ENCODE measurements at regions not wholly inside any gene's neighbourhood (a gene's known extent, or its start where the extent isn't known, plus 50 kb on each side); places are given as distances from the start of the nearest gene placed in this dataset.

DNA sequence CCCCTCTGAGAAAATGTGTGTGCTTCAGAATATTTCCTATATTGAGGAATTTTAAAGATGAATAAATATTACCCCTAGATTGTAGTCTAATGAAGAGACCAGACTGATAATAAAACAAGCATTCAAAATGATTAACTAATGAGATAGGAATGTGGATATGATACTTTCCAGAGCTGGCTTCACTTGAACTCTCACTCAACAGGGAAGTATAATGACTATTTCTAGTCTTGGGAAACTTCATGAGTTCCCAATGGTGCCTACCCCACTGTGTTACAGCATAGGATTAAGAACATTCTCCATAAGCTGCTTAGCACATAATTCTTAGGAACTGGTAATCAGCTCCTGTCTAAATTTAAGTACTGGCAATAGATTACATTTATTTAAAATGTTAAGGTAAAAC, 261.5 kb upstream of the ZNF385D start:
- no peak for TF ChIP-seq MEIS1 (CRISPR knock-in tag; IDR thresholded peaks at IDR 0.05; ENCODE audit: borderline replicate concordance)
- TF ChIP-seq, protein P1, sequence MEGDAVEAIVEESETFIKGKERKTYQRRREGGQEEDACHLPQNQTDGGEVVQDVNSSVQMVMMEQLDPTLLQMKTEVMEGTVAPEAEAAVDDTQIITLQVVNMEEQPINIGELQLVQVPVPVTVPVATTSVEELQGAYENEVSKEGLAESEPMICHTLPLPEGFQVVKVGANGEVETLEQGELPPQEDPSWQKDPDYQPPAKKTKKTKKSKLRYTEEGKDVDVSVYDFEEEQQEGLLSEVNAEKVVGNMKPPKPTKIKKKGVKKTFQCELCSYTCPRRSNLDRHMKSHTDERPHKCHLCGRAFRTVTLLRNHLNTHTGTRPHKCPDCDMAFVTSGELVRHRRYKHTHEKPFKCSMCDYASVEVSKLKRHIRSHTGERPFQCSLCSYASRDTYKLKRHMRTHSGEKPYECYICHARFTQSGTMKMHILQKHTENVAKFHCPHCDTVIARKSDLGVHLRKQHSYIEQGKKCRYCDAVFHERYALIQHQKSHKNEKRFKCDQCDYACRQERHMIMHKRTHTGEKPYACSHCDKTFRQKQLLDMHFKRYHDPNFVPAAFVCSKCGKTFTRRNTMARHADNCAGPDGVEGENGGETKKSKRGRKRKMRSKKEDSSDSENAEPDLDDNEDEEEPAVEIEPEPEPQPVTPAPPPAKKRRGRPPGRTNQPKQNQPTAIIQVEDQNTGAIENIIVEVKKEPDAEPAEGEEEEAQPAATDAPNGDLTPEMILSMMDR (tag by site-specific recombination; IDR thresholded peaks at IDR 0.05): no peak
- TF ChIP-seq ZBTB21 (tag by site-specific recombination; IDR thresholded peaks at IDR 0.05): no peak

All from HEK293 (cell line).